Ovary (tissue), 3 donors: ENCODE measurements at regions not wholly inside any gene's neighbourhood (a gene's known extent, or its start where the extent isn't known, plus 50 kb on each side); places are given as distances from the start of the nearest gene placed in this dataset.

Source experiments
- CTCF ChIP-seq, 3 donors: fragments of 450-650 bp in 2 of 3; fragments of 200-600 bp in 1 of 3; IDR thresholded peaks; one replicate each; pipeline versions ENCODE4 v1.5.1 to v1.8.0; 2016 to 2022; ENCODE audit warnings: antibody characterized with exemption in 3 of 3, mild to moderate bottlenecking in 1 of 3
- EP300 ChIP-seq: sonication (generic); formaldehyde crosslinking; IDR thresholded peaks from one replicate; pipeline ENCODE4 v1.6.1; 2017; ENCODE audit warnings: antibody characterized with exemption
- POLR2A ChIP-seq: fragments of 450-650 bp; IDR thresholded peaks from one replicate; pipeline ENCODE4 v1.6.1; 2017; ENCODE audit warnings: antibody characterized with exemption, mild to moderate bottlenecking, moderate library complexity
- donor health status: DM: no; HTN: no; CAD: no.

GRCh38 chr5:23820765-23821471 is 313.5 kb downstream of the PRDM9 start:
- TF ChIP-seq CTCF (IDR thresholded peaks at IDR 0.05) (no peak), POLR2A (no peak), EP300 (no peak)
